ENCODE measurements at regions not wholly inside any gene's neighbourhood (a gene's known extent, or its start where the extent isn't known, plus 50 kb on each side); places are given as distances from the start of the nearest gene placed in this dataset.
"Not testable (repeated sequence)": the region's sequence is repeated elsewhere in the genome, so short reads cannot be mapped to it uniquely, and the experiment has no call there.

- no peak for DNase-seq (ENCODE audit: low spot score)
These were observed 72.9 kb downstream of the ZNF783 start for GRCh38 chr7:149334930-149335329.

- DNase-seq (ENCODE audit: low spot score) = no peak
These were observed 86.9 kb downstream of the ZNF783 start for GRCh38 chr7:149348758-149349369.

GRCh38 chr7:149353739-149354504 is 91.9 kb downstream of the ZNF783 start:
- DNase-seq (ENCODE audit: low spot score) = no peak

DNA sequence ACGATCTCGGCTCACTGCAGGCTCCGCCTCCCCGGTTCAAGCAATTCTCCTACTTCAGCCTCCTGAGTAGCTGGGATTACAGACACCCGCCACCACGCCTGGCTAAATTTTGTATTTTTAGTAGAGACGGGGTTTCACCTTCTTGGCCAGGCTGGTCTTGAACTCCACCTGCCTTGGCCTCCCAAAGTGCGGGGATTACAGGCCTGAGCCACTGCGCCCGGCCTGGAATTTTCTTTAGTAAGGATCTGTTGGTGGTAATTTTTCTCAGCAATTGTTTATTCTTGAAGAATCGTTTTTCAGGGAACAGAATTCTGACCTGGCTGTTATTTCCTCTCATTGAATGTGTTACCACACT is 93.0 kb downstream of the ZNF783 start:
- not testable (repeated sequence) for DNase-seq (ENCODE audit: low spot score)

DNA sequence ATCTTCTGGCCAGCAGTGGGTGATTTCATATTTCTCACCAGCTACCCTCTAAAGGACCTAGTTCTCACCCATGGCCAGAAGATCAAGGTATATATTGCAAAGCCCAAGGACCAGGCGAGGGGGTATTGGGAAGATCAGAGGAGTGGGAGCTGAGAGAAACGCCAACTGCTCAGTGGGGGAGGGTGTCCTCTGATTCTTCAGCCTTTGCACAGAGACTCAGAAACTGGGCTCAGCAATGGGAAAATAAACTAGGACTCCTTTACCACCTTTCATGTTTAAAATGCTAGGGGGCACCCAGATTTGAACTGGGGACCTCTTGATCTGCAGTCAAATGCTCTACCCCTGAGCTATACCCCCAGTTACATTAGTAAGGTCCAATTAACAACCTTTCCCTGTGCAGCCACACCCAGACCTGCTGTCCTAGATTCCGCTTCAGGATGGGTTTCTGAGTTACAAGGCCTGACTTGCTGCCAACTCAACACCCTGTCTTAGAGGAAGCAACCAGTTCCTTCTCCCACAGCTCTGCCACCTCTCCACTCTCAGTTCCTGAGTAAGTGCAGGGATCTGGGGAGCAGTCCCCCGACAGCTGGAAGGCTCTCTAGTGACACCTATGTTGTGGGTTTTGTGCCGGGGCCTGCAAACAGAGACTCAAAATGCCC is 93.5 kb downstream of the ZNF783 start:
- DNase-seq (ENCODE audit: low spot score) = peak; percentile 52

GRCh38 chr7:149362696-149363095 is 98.2 kb downstream of the ZNF777 start:
- no peak for DNase-seq (ENCODE audit: low spot score)

GRCh38 chr7:149367418-149368180 is 93.3 kb downstream of the ZNF777 start:
- DNase-seq (ENCODE audit: low spot score) = peak; percentile 37

- peak; percentile 8 for DNase-seq (ENCODE audit: low spot score)
These were observed 91.4 kb downstream of the ZNF777 start for GRCh38 chr7:149369497-149369896.

DNA sequence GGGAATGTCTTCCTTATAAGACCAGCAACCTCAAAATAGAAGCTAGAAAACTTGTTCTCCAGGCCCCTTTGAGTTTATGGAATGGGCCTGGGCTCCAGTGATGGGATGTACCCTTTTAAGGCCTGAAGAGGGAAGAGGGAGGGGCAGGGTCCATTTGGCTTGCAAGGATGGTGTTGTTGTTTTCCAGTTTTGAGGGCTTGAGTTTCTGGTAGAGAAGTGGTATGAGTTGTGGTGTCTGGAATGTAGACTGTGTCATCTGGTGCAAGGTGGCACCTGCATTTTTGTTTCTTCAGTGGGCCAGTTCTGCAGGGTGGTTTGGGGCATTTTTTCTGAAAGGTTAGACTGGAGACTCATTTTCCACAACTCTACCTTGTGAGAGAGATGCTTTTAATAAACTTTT is 90.1 kb downstream of the ZNF777 start:
- no peak for DNase-seq (ENCODE audit: low spot score)

GRCh38 chr7:149373089-149373488 is 87.8 kb downstream of the ZNF777 start:
- DNase-seq (ENCODE audit: low spot score) = no peak

- DNase-seq (ENCODE audit: low spot score) = no peak
These were observed 85.4 kb downstream of the ZNF777 start for GRCh38 chr7:149375234-149376008.

DNA sequence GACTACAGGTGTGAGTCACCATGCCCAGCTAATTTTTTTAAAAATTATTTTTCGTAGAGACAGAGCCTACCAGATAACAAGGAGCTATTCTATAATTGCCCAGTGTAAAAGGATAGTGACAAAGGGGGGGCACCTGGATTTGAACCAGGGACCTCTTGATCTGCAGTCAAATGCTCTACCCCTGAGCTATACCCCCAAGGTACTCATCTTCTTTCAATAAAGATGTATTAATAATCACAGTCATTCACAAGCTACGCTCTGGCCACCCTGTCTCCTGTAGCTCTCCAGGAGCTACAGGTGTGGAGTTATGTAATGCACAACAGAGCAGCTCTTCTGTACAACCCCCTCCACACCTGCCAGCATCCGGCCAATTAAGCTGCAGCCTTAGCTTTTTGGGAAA is 83.5 kb downstream of the ZNF777 start:
- DNase-seq (ENCODE audit: low spot score) = no peak

GRCh38 chr7:149379625-149380024 is 81.2 kb downstream of the ZNF777 start:
- no peak for DNase-seq (ENCODE audit: low spot score)

DNA sequence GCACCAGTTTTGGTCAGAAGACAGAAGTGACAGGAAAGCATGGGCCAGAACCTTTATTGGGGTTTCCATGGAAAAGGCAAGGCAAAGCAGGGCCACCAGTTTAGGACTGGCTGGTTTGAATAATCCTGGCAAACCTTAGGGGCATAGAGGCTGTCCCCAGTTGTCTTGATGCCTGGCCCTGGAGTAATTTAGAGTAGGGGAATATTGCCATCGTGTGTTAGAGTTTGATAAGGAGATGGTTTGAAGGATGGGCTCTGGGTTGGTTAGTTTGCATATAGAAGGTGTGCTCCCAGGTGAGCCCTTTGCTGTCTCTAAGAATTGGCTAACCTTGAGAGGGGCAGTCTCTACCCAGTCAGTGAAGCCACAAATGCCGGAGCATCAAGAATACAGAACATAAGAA is 79.6 kb downstream of the ZNF777 start:
- no peak for DNase-seq (ENCODE audit: low spot score)
